ENCODE measurements at regions not wholly inside any gene's neighbourhood (a gene's known extent, or its start where the extent isn't known, plus 50 kb on each side); places are given as distances from the start of the nearest gene placed in this dataset.

- Histone ChIP-seq H3K4me3 (replicated peaks in 1 of 3; ENCODE audit: low read depth in 2 of 3, low read length in 3 of 3) (no peak overlapping the region), H3K27ac (ENCODE audit: low read depth in 1 of 2, low read length in 2 of 2) (no peak overlapping the region), H3K27me3 (ENCODE audit: control insufficient read depth in 2 of 2, insufficient read depth in 2 of 2, low read length in 2 of 2) (no peaks in the 10 kb centered on the region), H3K4me1 (ENCODE audit: control insufficient read depth in 1 of 2, insufficient read depth in 2 of 2, low read length in 2 of 2) (no peaks in the 10 kb centered on the region), H3K4me2 (replicated peaks; ENCODE audit: extremely low read depth, low read length, poor library complexity, severe bottlenecking) (no peak overlapping the region), H2AFZ (ENCODE audit: insufficient read depth, low read depth, low read length, poor library complexity, severe bottlenecking) (no peak overlapping the region), H3K9ac (ENCODE audit: insufficient read depth, low read length, poor library complexity, severe bottlenecking) (no peak overlapping the region), H3K36me3 (replicated peaks in 1 of 2; ENCODE audit: control insufficient read depth in 1 of 2, insufficient read depth in 2 of 2, low read length in 2 of 2) (no peaks in the 10 kb centered on the region), H3K9me3 (replicated peaks in 1 of 2; ENCODE audit: control insufficient read depth in 1 of 2, insufficient read depth in 1 of 2, low read length in 2 of 2) (no peaks in the 10 kb centered on the region), H4K20me1 (ENCODE audit: insufficient read depth, low read length) (no peaks in the 10 kb centered on the region), H3K79me2 (ENCODE audit: insufficient read depth, low read length) (no peaks in the 10 kb centered on the region)
- no peaks in the 10 kb centered on the region for H3K4me1 Mint-ChIP-seq
- DNase-seq, result no peak
- TF ChIP-seq CTCF (IDR thresholded peaks at IDR 0.05), result no peak
- WGBS (ENCODE audit: insufficient coverage), result 97% methylated on average over 5 of the region's 6 CpGs
- H3K27me3 Mint-ChIP-seq (ENCODE audit: low read depth in 3 of 3), result peaks cover 0 to 4% (median 1%) of the 10 kb centered on the region in 3 donors
- H3K27ac Mint-ChIP-seq, result no peak overlapping the region
- no peak overlapping the region for H3K4me3 Mint-ChIP-seq
- intact Hi-C loops (cut with micrococcal nuclease), result no loop called here
- H3K36me3 Mint-ChIP-seq, result no peaks in the 10 kb centered on the region
- H3K9me3 Mint-ChIP-seq, result peaks cover 0 to 2% (median 0%) of the 10 kb centered on the region in 7 donors
Observed at GRCh38 chr18:7454429-7454828, 112.7 kb upstream of the PTPRM start.

- no peak overlapping the region for H3K4me2 ChIP-seq (replicated peaks; ENCODE audit: extremely low read depth, low read length, poor library complexity, severe bottlenecking)
- Mint-ChIP-seq H3K9me3 (peaks cover 0 to 2% (median 0%) of the 10 kb centered on the region in 7 donors), H3K36me3 (no peaks in the 10 kb centered on the region), H3K27ac (no peak overlapping the region), H3K4me3 (no peak overlapping the region), H3K4me1 (no peaks in the 10 kb centered on the region), H3K27me3 (ENCODE audit: low read depth in 3 of 3) (peaks cover 0 to 4% (median 1%) of the 10 kb centered on the region in 3 donors)
- no peak overlapping the region for H3K27ac ChIP-seq (ENCODE audit: low read depth in 1 of 2, low read length in 2 of 2)
- no peaks in the 10 kb centered on the region for H3K27me3 ChIP-seq (ENCODE audit: control insufficient read depth in 2 of 2, insufficient read depth in 2 of 2, low read length in 2 of 2)
- H4K20me1 ChIP-seq (ENCODE audit: insufficient read depth, low read length), result no peaks in the 10 kb centered on the region
- H3K9me3 ChIP-seq (replicated peaks in 1 of 2; ENCODE audit: control insufficient read depth in 1 of 2, insufficient read depth in 1 of 2, low read length in 2 of 2), result no peaks in the 10 kb centered on the region
- no peaks in the 10 kb centered on the region for H3K4me1 ChIP-seq (ENCODE audit: control insufficient read depth in 1 of 2, insufficient read depth in 2 of 2, low read length in 2 of 2)
- TF ChIP-seq CTCF (IDR thresholded peaks at IDR 0.05), result no peak
- no peaks in the 10 kb centered on the region for H3K79me2 ChIP-seq (ENCODE audit: insufficient read depth, low read length)
- intact Hi-C loops (cut with micrococcal nuclease), result no loop called here
- 95% methylated on average over 6 of the region's 8 CpGs for WGBS (ENCODE audit: insufficient coverage)
- no peak for DNase-seq
- H3K36me3 ChIP-seq (replicated peaks in 1 of 2; ENCODE audit: control insufficient read depth in 1 of 2, insufficient read depth in 2 of 2, low read length in 2 of 2), result no peaks in the 10 kb centered on the region
- H3K9ac ChIP-seq (ENCODE audit: insufficient read depth, low read length, poor library complexity, severe bottlenecking), result no peak overlapping the region
- H3K4me3 ChIP-seq (replicated peaks in 1 of 3; ENCODE audit: low read depth in 2 of 3, low read length in 3 of 3), result no peak overlapping the region
- H2AFZ ChIP-seq (ENCODE audit: insufficient read depth, low read depth, low read length, poor library complexity, severe bottlenecking), result no peak overlapping the region
Observed at GRCh38 chr18:7456376-7456775, 110.7 kb upstream of the PTPRM start.

Data from CD14-positive monocyte (primary cell).